ENCODE measurements at regions not wholly inside any gene's neighbourhood (a gene's known extent, or its start where the extent isn't known, plus 50 kb on each side); places are given as distances from the start of the nearest gene placed in this dataset.

- Histone ChIP-seq H3K4me3 (ENCODE audit: extremely low read depth, insufficient read depth, low read length, poor library complexity, severe bottlenecking) (no peak overlapping the region), H3K9me3 (ENCODE audit: control insufficient read depth, low read length) (no peaks in the 10 kb centered on the region), H3K27ac (ENCODE audit: low read depth, low read length, severe bottlenecking) (no peak overlapping the region), H3K36me3 (ENCODE audit: control insufficient read depth, insufficient read depth, low read length) (no peaks in the 10 kb centered on the region), H3K4me1 (ENCODE audit: control insufficient read depth, insufficient read depth, low read length, poor library complexity, severe bottlenecking) (no peaks in the 10 kb centered on the region)
- 93 to 96% methylated on average over 4 of the region's 5 CpGs for WGBS, 2 experiments (ENCODE audit: insufficient coverage in 2 of 2)
These were observed 262.0 kb upstream of the JAG1 start for GRCh38 chr20:10935658-10936402.

- Histone ChIP-seq H3K9me3 (ENCODE audit: control insufficient read depth, low read length) (no peaks in the 10 kb centered on the region), H3K4me3 (ENCODE audit: extremely low read depth, insufficient read depth, low read length, poor library complexity, severe bottlenecking) (no peak overlapping the region), H3K27ac (ENCODE audit: low read depth, low read length, severe bottlenecking) (no peak overlapping the region), H3K36me3 (ENCODE audit: control insufficient read depth, insufficient read depth, low read length) (no peaks in the 10 kb centered on the region), H3K4me1 (ENCODE audit: control insufficient read depth, insufficient read depth, low read length, poor library complexity, severe bottlenecking) (no peaks in the 10 kb centered on the region)
- WGBS, 2 experiments (ENCODE audit: insufficient coverage in 2 of 2), result 88 to 91% methylated on average over 2 of the region's 2 CpGs
These were observed 263.0 kb upstream of the JAG1 start for GRCh38 chr20:10936786-10937185.

- Histone ChIP-seq H3K4me1 (ENCODE audit: control insufficient read depth, insufficient read depth, low read length, poor library complexity, severe bottlenecking) (no peaks in the 10 kb centered on the region), H3K9me3 (ENCODE audit: control insufficient read depth, low read length) (no peaks in the 10 kb centered on the region), H3K27ac (ENCODE audit: low read depth, low read length, severe bottlenecking) (no peak overlapping the region), H3K4me3 (ENCODE audit: extremely low read depth, insufficient read depth, low read length, poor library complexity, severe bottlenecking) (no peak overlapping the region), H3K36me3 (ENCODE audit: control insufficient read depth, insufficient read depth, low read length) (no peaks in the 10 kb centered on the region)
- WGBS, 2 experiments (ENCODE audit: insufficient coverage in 2 of 2), result 100% methylated on average over 1 to 2 of the region's 2 CpGs
These were observed 265.6 kb upstream of the JAG1 start for GRCh38 chr20:10939331-10939941.

- H3K36me3 ChIP-seq (ENCODE audit: control insufficient read depth, insufficient read depth, low read length), result no peaks in the 10 kb centered on the region
- H3K4me1 ChIP-seq (ENCODE audit: control insufficient read depth, insufficient read depth, low read length, poor library complexity, severe bottlenecking), result no peaks in the 10 kb centered on the region
- no peak overlapping the region for H3K4me3 ChIP-seq (ENCODE audit: extremely low read depth, insufficient read depth, low read length, poor library complexity, severe bottlenecking)
- H3K9me3 ChIP-seq (ENCODE audit: control insufficient read depth, low read length), result no peaks in the 10 kb centered on the region
- 92 to 96% methylated on average over 4 of the region's 4 CpGs for WGBS, 2 experiments (ENCODE audit: insufficient coverage in 2 of 2)
- no peak overlapping the region for H3K27ac ChIP-seq (ENCODE audit: low read depth, low read length, severe bottlenecking)
These were observed 267.1 kb upstream of the JAG1 start for GRCh38 chr20:10940941-10941340.

GRCh38 chr20:10943686-10944265 lies 270.0 kb upstream of the JAG1 start:
- Histone ChIP-seq H3K4me3 (ENCODE audit: extremely low read depth, insufficient read depth, low read length, poor library complexity, severe bottlenecking) (no peak overlapping the region), H3K9me3 (ENCODE audit: control insufficient read depth, low read length) (no peaks in the 10 kb centered on the region), H3K36me3 (ENCODE audit: control insufficient read depth, insufficient read depth, low read length) (no peaks in the 10 kb centered on the region), H3K4me1 (ENCODE audit: control insufficient read depth, insufficient read depth, low read length, poor library complexity, severe bottlenecking) (no peaks in the 10 kb centered on the region), H3K27ac (ENCODE audit: low read depth, low read length, severe bottlenecking) (no peak overlapping the region)
- WGBS, 2 experiments (ENCODE audit: insufficient coverage in 2 of 2), result 100% methylated on average over 1 of the region's 4 CpGs

- Histone ChIP-seq H3K27ac (ENCODE audit: low read depth, low read length, severe bottlenecking) (no peak overlapping the region), H3K36me3 (ENCODE audit: control insufficient read depth, insufficient read depth, low read length) (no peaks in the 10 kb centered on the region), H3K4me3 (ENCODE audit: extremely low read depth, insufficient read depth, low read length, poor library complexity, severe bottlenecking) (no peak overlapping the region), H3K4me1 (ENCODE audit: control insufficient read depth, insufficient read depth, low read length, poor library complexity, severe bottlenecking) (no peaks in the 10 kb centered on the region), H3K9me3 (ENCODE audit: control insufficient read depth, low read length) (no peaks in the 10 kb centered on the region)
- no CpG with 5 or more reads among the region's 2 CpGs for WGBS, 2 experiments (ENCODE audit: insufficient coverage in 2 of 2)
These were observed 272.5 kb upstream of the JAG1 start for GRCh38 chr20:10946124-10946880.

- no peaks in the 10 kb centered on the region for H3K36me3 ChIP-seq (ENCODE audit: control insufficient read depth, insufficient read depth, low read length)
- H3K27ac ChIP-seq (ENCODE audit: low read depth, low read length, severe bottlenecking), result no peak overlapping the region
- no peaks in the 10 kb centered on the region for H3K4me1 ChIP-seq (ENCODE audit: control insufficient read depth, insufficient read depth, low read length, poor library complexity, severe bottlenecking)
- H3K4me3 ChIP-seq (ENCODE audit: extremely low read depth, insufficient read depth, low read length, poor library complexity, severe bottlenecking), result no peak overlapping the region
- no peaks in the 10 kb centered on the region for H3K9me3 ChIP-seq (ENCODE audit: control insufficient read depth, low read length)
These were observed 273.9 kb upstream of the JAG1 start for GRCh38 chr20:10947726-10948125.

- H3K9me3 ChIP-seq (ENCODE audit: control insufficient read depth, low read length), result no peaks in the 10 kb centered on the region
- no peak overlapping the region for H3K4me3 ChIP-seq (ENCODE audit: extremely low read depth, insufficient read depth, low read length, poor library complexity, severe bottlenecking)
- 80 to 93% methylated on average over 1 to 2 of the region's 5 CpGs for WGBS, 2 experiments (ENCODE audit: insufficient coverage in 2 of 2)
- H3K4me1 ChIP-seq (ENCODE audit: control insufficient read depth, insufficient read depth, low read length, poor library complexity, severe bottlenecking), result no peaks in the 10 kb centered on the region
- no peaks in the 10 kb centered on the region for H3K36me3 ChIP-seq (ENCODE audit: control insufficient read depth, insufficient read depth, low read length)
- H3K27ac ChIP-seq (ENCODE audit: low read depth, low read length, severe bottlenecking), result no peak overlapping the region
These were observed 276.4 kb upstream of the JAG1 start for GRCh38 chr20:10949930-10950783.

- 63 to 100% methylated on average over 1 to 2 of the region's 2 CpGs for WGBS, 2 experiments (ENCODE audit: insufficient coverage in 2 of 2)
- no peaks in the 10 kb centered on the region for H3K9me3 ChIP-seq (ENCODE audit: control insufficient read depth, low read length)
- no peak overlapping the region for H3K4me3 ChIP-seq (ENCODE audit: extremely low read depth, insufficient read depth, low read length, poor library complexity, severe bottlenecking)
- no peaks in the 10 kb centered on the region for H3K36me3 ChIP-seq (ENCODE audit: control insufficient read depth, insufficient read depth, low read length)
- H3K4me1 ChIP-seq (ENCODE audit: control insufficient read depth, insufficient read depth, low read length, poor library complexity, severe bottlenecking), result no peaks in the 10 kb centered on the region
- H3K27ac ChIP-seq (ENCODE audit: low read depth, low read length, severe bottlenecking), result no peak overlapping the region
These were observed 277.4 kb upstream of the JAG1 start for GRCh38 chr20:10951216-10951615.

GRCh38 chr20:10951904-10952303 lies 278.1 kb upstream of the JAG1 start:
- WGBS, 2 experiments (ENCODE audit: insufficient coverage in 2 of 2), result 100% methylated on average over 1 of the region's 1 CpG; no CpG with 5 or more reads in 1 of the 2 experiments
- Histone ChIP-seq H3K36me3 (ENCODE audit: control insufficient read depth, insufficient read depth, low read length) (no peaks in the 10 kb centered on the region), H3K27ac (ENCODE audit: low read depth, low read length, severe bottlenecking) (no peak overlapping the region), H3K9me3 (ENCODE audit: control insufficient read depth, low read length) (no peaks in the 10 kb centered on the region), H3K4me1 (ENCODE audit: control insufficient read depth, insufficient read depth, low read length, poor library complexity, severe bottlenecking) (no peaks in the 10 kb centered on the region), H3K4me3 (ENCODE audit: extremely low read depth, insufficient read depth, low read length, poor library complexity, severe bottlenecking) (no peak overlapping the region)

Measured in mesodermal cell (in vitro differentiated cells).